ENCODE measurements at regions not wholly inside any gene's neighbourhood (a gene's known extent, or its start where the extent isn't known, plus 50 kb on each side); places are given as distances from the start of the nearest gene placed in this dataset.
A peak's percentile ranks its signal among the peaks of the same experiment; 100 is the strongest.

- 100% methylated on average over 1 of the region's 3 CpGs for WGBS, 2 experiments (ENCODE audit: insufficient coverage in 2 of 2)
- Histone ChIP-seq H3K4me1 (ENCODE audit: control insufficient read depth, insufficient read depth, low read length, poor library complexity, severe bottlenecking) (no peaks in the 10 kb centered on the region), H3K4me3 (ENCODE audit: extremely low read depth, insufficient read depth, low read length, poor library complexity, severe bottlenecking) (no peak overlapping the region), H3K36me3 (ENCODE audit: control insufficient read depth, insufficient read depth, low read length) (no peaks in the 10 kb centered on the region), H3K27ac (ENCODE audit: low read depth, low read length, severe bottlenecking) (no peak overlapping the region), H3K9me3 (ENCODE audit: control insufficient read depth, low read length) (no peaks in the 10 kb centered on the region)
These were observed 379.1 kb downstream of the ENC1 start for GRCh38 chr5:74261421-74261820.

GRCh38 chr5:74259572-74259971, 381.0 kb downstream of the ENC1 start:
- H3K36me3 ChIP-seq (ENCODE audit: control insufficient read depth, insufficient read depth, low read length): no peaks in the 10 kb centered on the region
- H3K27ac ChIP-seq (ENCODE audit: low read depth, low read length, severe bottlenecking): no peak overlapping the region
- no peaks in the 10 kb centered on the region for H3K4me1 ChIP-seq (ENCODE audit: control insufficient read depth, insufficient read depth, low read length, poor library complexity, severe bottlenecking)
- no peak overlapping the region for H3K4me3 ChIP-seq (ENCODE audit: extremely low read depth, insufficient read depth, low read length, poor library complexity, severe bottlenecking)
- no peaks in the 10 kb centered on the region for H3K9me3 ChIP-seq (ENCODE audit: control insufficient read depth, low read length)
- WGBS, 2 experiments (ENCODE audit: insufficient coverage in 2 of 2): 74 to 93% methylated on average over 5 to 6 of the region's 7 CpGs

- H3K4me3 ChIP-seq (ENCODE audit: extremely low read depth, insufficient read depth, low read length, poor library complexity, severe bottlenecking): no peak overlapping the region
- H3K36me3 ChIP-seq (ENCODE audit: control insufficient read depth, insufficient read depth, low read length): no peaks in the 10 kb centered on the region
- H3K4me1 ChIP-seq (ENCODE audit: control insufficient read depth, insufficient read depth, low read length, poor library complexity, severe bottlenecking): no peaks in the 10 kb centered on the region
- H3K9me3 ChIP-seq (ENCODE audit: control insufficient read depth, low read length): no peaks in the 10 kb centered on the region
- no peak overlapping the region for H3K27ac ChIP-seq (ENCODE audit: low read depth, low read length, severe bottlenecking)
These were observed 382.2 kb downstream of the ENC1 start for GRCh38 chr5:74258314-74258665.

GRCh38 chr5:74257645-74258313, 382.7 kb downstream of the ENC1 start:
- Histone ChIP-seq H3K4me1 (ENCODE audit: control insufficient read depth, insufficient read depth, low read length, poor library complexity, severe bottlenecking) (no peaks in the 10 kb centered on the region), H3K36me3 (ENCODE audit: control insufficient read depth, insufficient read depth, low read length) (no peaks in the 10 kb centered on the region), H3K9me3 (ENCODE audit: control insufficient read depth, low read length) (no peaks in the 10 kb centered on the region), H3K27ac (ENCODE audit: low read depth, low read length, severe bottlenecking) (no peak overlapping the region), H3K4me3 (ENCODE audit: extremely low read depth, insufficient read depth, low read length, poor library complexity, severe bottlenecking) (no peak overlapping the region)
- 47 to 50% methylated on average over 4 of the region's 6 CpGs for WGBS, 2 experiments (ENCODE audit: insufficient coverage in 2 of 2)

- 54 to 83% methylated on average over 1 of the region's 5 CpGs for WGBS, 2 experiments (ENCODE audit: insufficient coverage in 2 of 2)
- Histone ChIP-seq H3K4me3 (ENCODE audit: extremely low read depth, insufficient read depth, low read length, poor library complexity, severe bottlenecking) (no peak overlapping the region), H3K27ac (ENCODE audit: low read depth, low read length, severe bottlenecking) (no peak overlapping the region), H3K36me3 (ENCODE audit: control insufficient read depth, insufficient read depth, low read length) (no peaks in the 10 kb centered on the region), H3K4me1 (ENCODE audit: control insufficient read depth, insufficient read depth, low read length, poor library complexity, severe bottlenecking) (no peaks in the 10 kb centered on the region), H3K9me3 (ENCODE audit: control insufficient read depth, low read length) (no peaks in the 10 kb centered on the region)
These were observed 383.4 kb downstream of the ENC1 start for GRCh38 chr5:74257060-74257527.

GRCh38 chr5:74255692-74256392, 384.7 kb downstream of the ENC1 start:
- Histone ChIP-seq H3K27ac (ENCODE audit: low read depth, low read length, severe bottlenecking) (no peak overlapping the region), H3K36me3 (ENCODE audit: control insufficient read depth, insufficient read depth, low read length) (no peaks in the 10 kb centered on the region), H3K4me1 (ENCODE audit: control insufficient read depth, insufficient read depth, low read length, poor library complexity, severe bottlenecking) (peaks cover 12% of the 10 kb centered on the region), H3K4me3 (ENCODE audit: extremely low read depth, insufficient read depth, low read length, poor library complexity, severe bottlenecking) (no peak overlapping the region), H3K9me3 (ENCODE audit: control insufficient read depth, low read length) (no peaks in the 10 kb centered on the region)
- 88 to 100% methylated on average over 5 of the region's 6 CpGs for WGBS, 2 experiments (ENCODE audit: insufficient coverage in 2 of 2)

GRCh38 chr5:74254257-74254656, 386.3 kb downstream of the ENC1 start:
- Histone ChIP-seq H3K4me3 (ENCODE audit: extremely low read depth, insufficient read depth, low read length, poor library complexity, severe bottlenecking) (no peak overlapping the region), H3K4me1 (ENCODE audit: control insufficient read depth, insufficient read depth, low read length, poor library complexity, severe bottlenecking) (peaks cover 20% of the 10 kb centered on the region), H3K36me3 (ENCODE audit: control insufficient read depth, insufficient read depth, low read length) (no peaks in the 10 kb centered on the region), H3K27ac (ENCODE audit: low read depth, low read length, severe bottlenecking) (no peak overlapping the region), H3K9me3 (ENCODE audit: control insufficient read depth, low read length) (no peaks in the 10 kb centered on the region)
- no CpG with 5 or more reads among the region's 1 CpG for WGBS, 2 experiments (ENCODE audit: insufficient coverage in 2 of 2)

GRCh38 chr5:74252044-74252443, 388.5 kb downstream of the ENC1 start:
- no peak overlapping the region for H3K27ac ChIP-seq (ENCODE audit: low read depth, low read length, severe bottlenecking)

GRCh38 chr5:74251141-74252035, 389.1 kb downstream of the ENC1 start:
- WGBS, 2 experiments (ENCODE audit: insufficient coverage in 2 of 2): 79 to 96% methylated on average over 3 to 7 of the region's 9 CpGs

More at GRCh38 chr5:74252044-74252443, 388.5 kb downstream of the ENC1 start:
- H3K36me3 ChIP-seq (ENCODE audit: control insufficient read depth, insufficient read depth, low read length): no peaks in the 10 kb centered on the region
- WGBS, 2 experiments (ENCODE audit: insufficient coverage in 2 of 2): no CpG with 5 or more reads among the region's 2 CpGs
- H3K9me3 ChIP-seq (ENCODE audit: control insufficient read depth, low read length): no peaks in the 10 kb centered on the region
- H3K4me1 ChIP-seq (ENCODE audit: control insufficient read depth, insufficient read depth, low read length, poor library complexity, severe bottlenecking): peaks cover 20% of the 10 kb centered on the region
- no peak overlapping the region for H3K4me3 ChIP-seq (ENCODE audit: extremely low read depth, insufficient read depth, low read length, poor library complexity, severe bottlenecking)

GRCh38 chr5:74250304-74251102, 390.0 kb downstream of the ENC1 start:
- peaks cover 20% of the 10 kb centered on the region for H3K4me1 ChIP-seq (ENCODE audit: control insufficient read depth, insufficient read depth, low read length, poor library complexity, severe bottlenecking)
- H3K27ac ChIP-seq (ENCODE audit: low read depth, low read length, severe bottlenecking): peak overlapping the region; percentile 81
- H3K9me3 ChIP-seq (ENCODE audit: control insufficient read depth, low read length): no peaks in the 10 kb centered on the region
- H3K36me3 ChIP-seq (ENCODE audit: control insufficient read depth, insufficient read depth, low read length): no peaks in the 10 kb centered on the region
- 85 to 86% methylated on average over 2 to 3 of the region's 6 CpGs for WGBS, 2 experiments (ENCODE audit: insufficient coverage in 2 of 2)
- H3K4me3 ChIP-seq (ENCODE audit: extremely low read depth, insufficient read depth, low read length, poor library complexity, severe bottlenecking): no peak overlapping the region

More at GRCh38 chr5:74251141-74252035, 389.1 kb downstream of the ENC1 start:
- peaks cover 20% of the 10 kb centered on the region for H3K4me1 ChIP-seq (ENCODE audit: control insufficient read depth, insufficient read depth, low read length, poor library complexity, severe bottlenecking)
- no peaks in the 10 kb centered on the region for H3K36me3 ChIP-seq (ENCODE audit: control insufficient read depth, insufficient read depth, low read length)
- H3K9me3 ChIP-seq (ENCODE audit: control insufficient read depth, low read length): no peaks in the 10 kb centered on the region
- H3K4me3 ChIP-seq (ENCODE audit: extremely low read depth, insufficient read depth, low read length, poor library complexity, severe bottlenecking): no peak overlapping the region
- H3K27ac ChIP-seq (ENCODE audit: low read depth, low read length, severe bottlenecking): peak overlapping the region; percentile 81

All from mesodermal cell (in vitro differentiated cells).